A673 (cell line): ENCODE measurements at regions not wholly inside any gene's neighbourhood (a gene's known extent, or its start where the extent isn't known, plus 50 kb on each side); places are given as distances from the start of the nearest gene placed in this dataset.

Experiments
- BruUV-seq: library from RNA; stranded (reverse); fragments of 400-500 nt; replicated peaks from 2 replicates; lab custom pipeline; 2021; lab: Mats Ljungman, UMichigan
- CTCF ChIA-PET: fragments of 300-600 bp; sonication (Branson Sonifier 250); formaldehyde crosslinking; loops from one replicate; lab custom pipeline; 2022; ENCODE audit warnings: antibody characterized with exemption; lab: Charles Lee
- POLR2A ChIA-PET: fragments of 300-600 bp; sonication (Branson Sonifier 250); formaldehyde crosslinking; loops from one replicate; lab custom pipeline; 2022; ENCODE audit warnings: antibody characterized with exemption; ENCODE audit not compliant: low non-redundant PET; lab: Charles Lee
- DNase-seq: peaks from one replicate; pipeline ENCODE4 v3.0.0-alpha.2; 2015; ENCODE audit warnings: low spot score
- H3K27ac ChIP-seq: fragments of 200-600 bp; sonication (generic); 2 replicates; pipeline ENCODE4 v1.5.1; 2016; ENCODE audit warnings: mixed run types, low read depth, mild to moderate bottlenecking, mixed read lengths, antibody characterized with exemption, low read length; ENCODE audit not compliant: poor library complexity, severe bottlenecking
- H3K27me3 ChIP-seq: fragments of 200-600 bp; sonication (generic); replicated peaks from 2 replicates; pipeline ENCODE4 v1.6.1; 2017; ENCODE audit warnings: mixed run types, low read depth, mild to moderate bottlenecking, mixed read lengths, antibody characterized with exemption, low read length; ENCODE audit not compliant: insufficient read depth, poor library complexity
- H3K36me3 ChIP-seq: fragments of 200-600 bp; sonication (generic); 2 replicates; pipeline ENCODE4 v1.6.1; 2016; ENCODE audit warnings: mixed run types, mild to moderate bottlenecking, mixed read lengths, antibody characterized with exemption, low read length; ENCODE audit not compliant: insufficient read depth, poor library complexity, severe bottlenecking
- H3K4me1 ChIP-seq: fragments of 200-600 bp; sonication (generic); 2 replicates; pipeline ENCODE4 v1.6.1; 2017; ENCODE audit warnings: mixed run types, mild to moderate bottlenecking, mixed read lengths, antibody characterized with exemption, low read length; ENCODE audit not compliant: insufficient read depth, poor library complexity, severe bottlenecking
- H3K4me3 ChIP-seq: fragments of 200-600 bp; sonication (generic); 2 replicates; pipeline ENCODE4 v1.5.1; 2016; ENCODE audit warnings: low read depth, mixed run types, mild to moderate bottlenecking, mixed read lengths, low read length; ENCODE audit not compliant: poor library complexity, severe bottlenecking
- H3K9me3 ChIP-seq: fragments of 200-600 bp; sonication (generic); 2 replicates; pipeline ENCODE4 v1.6.1; 2016; ENCODE audit warnings: mixed run types, low read depth, mild to moderate bottlenecking, mixed read lengths, antibody characterized with exemption, low read length; ENCODE audit not compliant: poor library complexity, severe bottlenecking
- CTCF ChIP-seq: fragments of 300-800, 200-600 bp; sonication (generic); conservative IDR thresholded peaks from 2 replicates; pipeline ENCODE4 v1.5.1; 2017; ENCODE audit warnings: low read depth, mild to moderate bottlenecking, antibody characterized with exemption, low read length, moderate library complexity, mixed read lengths
- EZH2 ChIP-seq: fragments of 200-600 bp; sonication (generic); IDR thresholded peaks from 2 replicates; pipeline ENCODE4 v1.6.1; 2017; ENCODE audit warnings: borderline replicate concordance, low read depth, mild to moderate bottlenecking, mixed read lengths, antibody characterized with exemption, low read length; ENCODE audit not compliant: poor library complexity, severe bottlenecking
- intact Hi-C: fragments of 100-400 bp; cut with micrococcal nuclease; formaldehyde crosslinking; loops from one replicate; pipeline ENCODE4 v1.10.0; 2022; ENCODE audit not compliant: unreplicated experiment

- ChIA-PET POLR2A (no interaction called here), CTCF (no interaction called here)
- Histone ChIP-seq H3K27ac (no peak overlapping the region), H3K4me3 (no peak overlapping the region), H3K4me1 (no peaks in the 10 kb centered on the region), H3K9me3 (no peaks in the 10 kb centered on the region), H3K27me3 (no peaks in the 10 kb centered on the region), H3K36me3 (no peaks in the 10 kb centered on the region)
- intact Hi-C loops, result no loop called here
- TF ChIP-seq EZH2 (no peak), CTCF (no peak)
- no peak for DNase-seq
- BruUV-seq, result no TSS peak
Observed at GRCh38 chr6:155975506-155975905, 519.9 kb upstream of the NOX3 start.

DNA sequence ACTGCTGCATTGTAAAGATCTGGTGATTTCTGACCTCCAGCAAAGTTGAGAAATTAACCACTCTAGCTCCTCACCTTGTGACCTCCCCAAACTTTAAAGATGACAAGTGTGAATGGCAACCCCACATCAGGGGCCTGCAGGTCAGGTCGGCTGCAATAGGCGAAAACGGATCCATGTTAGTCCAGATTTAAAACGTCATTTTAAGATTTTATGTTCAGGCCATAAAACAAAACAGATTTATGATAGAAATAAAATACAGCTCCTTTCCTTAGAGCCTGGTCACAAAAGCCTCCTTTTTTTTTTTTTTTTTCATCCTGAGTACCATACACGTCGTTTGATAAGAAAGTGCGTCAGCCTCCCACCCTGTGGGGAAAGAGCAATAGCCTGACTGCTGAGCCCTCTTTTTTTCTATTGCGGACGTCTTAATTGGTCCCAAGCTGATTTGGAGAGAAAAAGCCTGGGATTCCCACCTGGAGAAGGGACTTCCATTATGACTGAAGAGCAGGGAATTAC lies 519.2 kb upstream of the NOX3 start:
- BruUV-seq, result no TSS peak
- H3K27me3 ChIP-seq, result no peaks in the 10 kb centered on the region
- no peak for TF ChIP-seq EZH2
- no peak overlapping the region for H3K27ac ChIP-seq
- no peaks in the 10 kb centered on the region for H3K4me1 ChIP-seq
- no peak overlapping the region for H3K4me3 ChIP-seq
- H3K9me3 ChIP-seq, result no peaks in the 10 kb centered on the region
- ChIA-PET POLR2A (no interaction called here), CTCF (no interaction called here)
- intact Hi-C loops, result no loop called here
- no peaks in the 10 kb centered on the region for H3K36me3 ChIP-seq
- DNase-seq, result no peak

DNA sequence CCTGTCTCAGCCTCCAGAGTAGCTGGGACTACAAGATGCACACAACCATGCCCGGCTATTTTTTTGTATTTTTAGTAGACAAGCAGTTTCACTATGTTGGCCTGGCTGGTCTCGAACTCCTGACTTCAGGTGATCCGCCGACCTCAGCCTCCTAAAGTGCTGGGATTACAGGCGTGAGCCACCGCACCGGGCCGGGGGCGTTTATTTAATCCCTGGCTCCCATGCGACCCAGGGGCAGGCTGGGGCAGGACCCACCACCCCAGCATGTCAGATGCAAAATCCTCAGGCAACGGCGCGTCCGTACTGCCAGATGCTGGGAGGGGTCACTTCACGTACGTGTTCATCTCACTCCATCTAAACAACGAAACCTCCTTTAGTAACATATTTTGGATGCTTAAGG lies 518.7 kb upstream of the NOX3 start:
- no peak for TF ChIP-seq CTCF
- no peak for TF ChIP-seq EZH2
- CTCF ChIA-PET, result no interaction called here
- Histone ChIP-seq H3K36me3 (no peaks in the 10 kb centered on the region), H3K27ac (no peak overlapping the region), H3K27me3 (no peaks in the 10 kb centered on the region), H3K4me1 (no peaks in the 10 kb centered on the region), H3K4me3 (no peak overlapping the region), H3K9me3 (no peaks in the 10 kb centered on the region)
- intact Hi-C loops, result no loop called here
- no peak for DNase-seq
- POLR2A ChIA-PET, result no interaction called here
- no TSS peak for BruUV-seq
